Gastrocnemius medialis (tissue), 4 donors: ENCODE measurements at regions not wholly inside any gene's neighbourhood (a gene's known extent, or its start where the extent isn't known, plus 50 kb on each side); places are given as distances from the start of the nearest gene placed in this dataset.

ENCODE experiments used
- CTCF ChIP-seq, 5 experiments: fragments of 450-650 bp in 3 of 5; fragments of 200-600 bp in 2 of 5; sonication (generic) in 2 of 5; IDR thresholded peaks in 4 of 5; conservative IDR thresholded peaks in 1 of 5; 1 replicate in 4 of 5; 2 replicates in 1 of 5; pipeline ENCODE4 v1.5.1; 2016 to 2019; ENCODE audit warnings: antibody characterized with exemption in 5 of 5, mild to moderate bottlenecking in 3 of 5, moderate library complexity in 3 of 5
- POLR2A ChIP-seq, 2 donors: fragments of 450-650 bp; IDR thresholded peaks; one replicate each; pipeline ENCODE4 v1.6.1; 2017; ENCODE audit warnings: antibody characterized with exemption in 2 of 2, mild to moderate bottlenecking in 2 of 2, moderate library complexity in 2 of 2

GRCh38 chr5:162360373-162360931, 292.9 kb downstream of the GABRG2 start:
- no peak for TF ChIP-seq CTCF (IDR thresholded peaks at IDR 0.05 in 4 of 5, conservative IDR thresholded peaks at IDR 0.05 in 1 of 5)
- no peak for TF ChIP-seq POLR2A (IDR thresholded peaks at IDR 0.05)
